Progenitor cell of endocrine pancreas (in vitro differentiated cells): ENCODE measurements at regions not wholly inside any gene's neighbourhood (a gene's known extent, or its start where the extent isn't known, plus 50 kb on each side); places are given as distances from the start of the nearest gene placed in this dataset.

Experiments used
- DNase-seq: peaks from one replicate; pipeline ENCODE4 v3.0.0; 2021; ENCODE audit warnings: low spot score; ENCODE audit not compliant: unreplicated experiment
- H3K27ac Mint-ChIP-seq: 2 replicates; pipeline ENCODE4 v1.8.0; 2021; ENCODE audit warnings: mild to moderate bottlenecking, moderate library complexity, mixed read lengths
- H3K27me3 Mint-ChIP-seq: 2 replicates; pipeline ENCODE4 v1.8.0; 2021; ENCODE audit warnings: mixed read lengths
- H3K36me3 Mint-ChIP-seq: 2 replicates; pipeline ENCODE4 v1.8.0; 2022; ENCODE audit warnings: mixed read lengths; ENCODE audit not compliant: insufficient read depth
- H3K4me1 Mint-ChIP-seq: 2 replicates; pipeline ENCODE4 v1.8.0; 2021; ENCODE audit warnings: low read depth, mixed read lengths
- H3K4me3 Mint-ChIP-seq: 2 replicates; pipeline ENCODE4 v1.8.0; 2021; ENCODE audit warnings: low read depth, mild to moderate bottlenecking, moderate library complexity, mixed read lengths
- H3K9me3 Mint-ChIP-seq: 2 replicates; pipeline ENCODE4 v1.8.0; 2021; ENCODE audit warnings: low read depth, mixed read lengths
- TF ChIP-seq, protein P1 (sequence below): fragments of 200-600 bp; sonication (generic); IDR thresholded peaks from one replicate; pipeline ENCODE4 v1.5.0; 2021; ENCODE audit warnings: antibody characterized with exemption, mild to moderate bottlenecking; ENCODE audit not compliant: unreplicated experiment

DNA sequence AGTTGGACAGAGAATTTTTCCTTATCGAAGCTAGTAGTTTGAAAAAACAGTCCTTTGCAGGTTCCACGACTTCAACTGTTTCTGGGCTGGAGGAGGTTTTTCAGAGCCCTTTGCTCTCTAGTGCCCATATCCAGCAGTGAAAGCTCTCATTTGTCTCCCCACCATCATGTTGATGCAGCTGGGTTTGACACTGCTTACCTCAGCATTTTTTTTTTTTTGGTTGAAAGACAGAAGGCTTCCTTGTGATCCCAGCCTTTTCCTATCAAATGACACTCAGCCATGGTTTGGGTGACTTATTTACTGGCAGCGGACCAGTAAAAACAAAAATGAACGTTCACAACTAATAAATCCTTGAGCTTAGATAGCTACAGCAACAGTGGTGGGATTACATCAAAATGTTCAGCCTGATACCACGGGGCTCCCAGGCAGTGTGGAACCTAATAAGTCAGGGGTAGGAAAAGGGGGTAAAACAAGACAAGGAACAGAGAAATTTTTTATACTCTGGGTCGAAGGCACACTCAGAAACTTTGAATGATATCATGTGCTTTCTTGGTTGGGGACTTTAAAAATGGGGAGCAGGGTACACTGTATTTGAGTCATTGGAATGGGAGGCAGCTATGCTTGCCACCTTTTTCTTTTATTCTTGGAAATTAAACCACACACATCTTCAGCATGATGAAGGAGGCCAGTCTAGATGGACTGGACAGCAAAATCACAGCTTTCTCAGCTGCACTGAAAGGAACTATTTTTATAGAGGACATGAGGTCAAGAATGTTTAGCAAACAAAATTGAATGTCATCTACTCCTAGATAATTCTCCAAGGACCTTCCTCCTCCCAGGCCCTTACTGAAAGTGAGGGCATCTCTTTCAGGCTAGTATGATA is 308.9 kb upstream of the MPDZ start:
- Mint-ChIP-seq H3K4me1 (no peaks in the 10 kb centered on the region), H3K27ac (no peak overlapping the region), H3K27me3 (no peaks in the 10 kb centered on the region), H3K4me3 (no peak overlapping the region), H3K9me3 (no peaks in the 10 kb centered on the region), H3K36me3 (no peaks in the 10 kb centered on the region)
- DNase-seq, result no peak
- TF ChIP-seq, protein P1, sequence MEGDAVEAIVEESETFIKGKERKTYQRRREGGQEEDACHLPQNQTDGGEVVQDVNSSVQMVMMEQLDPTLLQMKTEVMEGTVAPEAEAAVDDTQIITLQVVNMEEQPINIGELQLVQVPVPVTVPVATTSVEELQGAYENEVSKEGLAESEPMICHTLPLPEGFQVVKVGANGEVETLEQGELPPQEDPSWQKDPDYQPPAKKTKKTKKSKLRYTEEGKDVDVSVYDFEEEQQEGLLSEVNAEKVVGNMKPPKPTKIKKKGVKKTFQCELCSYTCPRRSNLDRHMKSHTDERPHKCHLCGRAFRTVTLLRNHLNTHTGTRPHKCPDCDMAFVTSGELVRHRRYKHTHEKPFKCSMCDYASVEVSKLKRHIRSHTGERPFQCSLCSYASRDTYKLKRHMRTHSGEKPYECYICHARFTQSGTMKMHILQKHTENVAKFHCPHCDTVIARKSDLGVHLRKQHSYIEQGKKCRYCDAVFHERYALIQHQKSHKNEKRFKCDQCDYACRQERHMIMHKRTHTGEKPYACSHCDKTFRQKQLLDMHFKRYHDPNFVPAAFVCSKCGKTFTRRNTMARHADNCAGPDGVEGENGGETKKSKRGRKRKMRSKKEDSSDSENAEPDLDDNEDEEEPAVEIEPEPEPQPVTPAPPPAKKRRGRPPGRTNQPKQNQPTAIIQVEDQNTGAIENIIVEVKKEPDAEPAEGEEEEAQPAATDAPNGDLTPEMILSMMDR, result no peak

DNA sequence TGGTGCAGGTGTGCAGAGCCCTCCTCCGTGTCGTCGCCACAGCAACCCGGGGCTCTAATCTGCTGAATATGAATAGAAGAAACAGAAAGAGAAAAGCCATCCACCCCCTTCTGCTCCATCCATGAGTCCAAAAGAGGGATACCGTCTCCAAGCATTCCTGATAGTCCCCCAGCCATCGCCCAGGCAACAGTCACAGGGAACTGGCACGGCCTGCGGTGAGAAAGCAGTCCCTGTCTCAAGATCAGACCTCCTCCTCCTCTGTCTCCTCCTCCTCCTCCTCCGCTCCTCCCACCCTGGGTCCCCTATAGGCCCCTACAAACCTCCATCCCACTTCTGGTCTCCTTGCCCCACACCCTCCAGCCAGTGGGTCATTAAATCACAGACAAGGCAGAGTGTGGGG is 308.1 kb upstream of the MPDZ start:
- no peak overlapping the region for H3K4me3 Mint-ChIP-seq
- DNase-seq, result no peak

DNA sequence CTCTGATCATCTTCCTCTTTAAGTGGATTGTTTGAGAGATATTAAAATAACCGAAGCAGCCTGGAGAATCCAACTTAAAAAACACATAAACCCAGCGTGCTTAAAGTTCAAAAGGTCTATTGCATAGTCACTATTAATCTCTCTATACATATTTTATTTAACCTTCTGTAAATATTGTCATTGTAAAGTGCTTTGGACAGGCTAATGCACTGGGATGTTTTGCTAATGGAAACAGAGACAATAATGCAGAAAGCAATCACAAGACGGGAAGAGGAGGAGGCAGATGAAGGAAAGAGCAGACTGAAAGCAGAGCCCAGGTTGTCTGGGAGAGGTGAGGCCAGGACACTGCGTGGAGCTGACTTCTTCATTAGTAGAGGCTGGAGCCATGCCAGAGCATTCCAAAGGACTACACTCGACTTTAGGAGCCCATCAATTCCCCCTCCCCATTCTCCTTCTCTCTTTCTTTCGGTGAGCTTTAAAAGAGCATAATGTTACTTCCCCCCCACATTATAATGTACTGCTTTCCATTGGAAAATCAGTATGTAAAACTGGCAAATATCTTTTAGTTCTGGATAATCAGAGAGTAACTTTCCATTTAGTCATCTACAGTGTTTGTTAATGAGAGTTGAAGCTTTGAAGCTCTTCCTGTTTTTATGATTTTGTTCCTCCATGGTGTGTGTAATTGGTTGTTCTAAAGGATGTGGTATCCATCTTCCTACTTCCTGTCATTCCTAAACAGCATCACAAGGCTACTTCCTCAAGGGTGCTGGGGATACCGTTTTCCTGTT is 307.3 kb upstream of the MPDZ start:
- H3K36me3 Mint-ChIP-seq, result no peaks in the 10 kb centered on the region
- no peak overlapping the region for H3K4me3 Mint-ChIP-seq
- TF ChIP-seq, protein P1, result no peak
- DNase-seq, result no peak
- H3K27me3 Mint-ChIP-seq, result no peaks in the 10 kb centered on the region
- H3K27ac Mint-ChIP-seq, result no peak overlapping the region
- H3K4me1 Mint-ChIP-seq, result no peaks in the 10 kb centered on the region
- H3K9me3 Mint-ChIP-seq, result no peaks in the 10 kb centered on the region

More for the DNA sequence above, 308.1 kb upstream of the MPDZ start:
- H3K27ac Mint-ChIP-seq, result no peak overlapping the region
- TF ChIP-seq, protein P1, result no peak
- no peaks in the 10 kb centered on the region for H3K27me3 Mint-ChIP-seq
- H3K36me3 Mint-ChIP-seq, result no peaks in the 10 kb centered on the region
- H3K4me1 Mint-ChIP-seq, result no peaks in the 10 kb centered on the region
- H3K9me3 Mint-ChIP-seq, result no peaks in the 10 kb centered on the region

- no peaks in the 10 kb centered on the region for H3K36me3 Mint-ChIP-seq
- no peaks in the 10 kb centered on the region for H3K9me3 Mint-ChIP-seq
- DNase-seq, result no peak
- H3K4me3 Mint-ChIP-seq, result no peak overlapping the region
- TF ChIP-seq, protein P1, result no peak
- no peak overlapping the region for H3K27ac Mint-ChIP-seq
- no peaks in the 10 kb centered on the region for H3K27me3 Mint-ChIP-seq
- peaks cover 2% of the 10 kb centered on the region for H3K4me1 Mint-ChIP-seq
These were observed 301.3 kb upstream of the MPDZ start for GRCh38 chr9:13580760-13581159.

- TF ChIP-seq, protein P1, result no peak
- no peak overlapping the region for H3K27ac Mint-ChIP-seq
- H3K4me3 Mint-ChIP-seq, result no peak overlapping the region
- H3K4me1 Mint-ChIP-seq, result peaks cover 2% of the 10 kb centered on the region
- no peaks in the 10 kb centered on the region for H3K36me3 Mint-ChIP-seq
- no peaks in the 10 kb centered on the region for H3K9me3 Mint-ChIP-seq
- no peaks in the 10 kb centered on the region for H3K27me3 Mint-ChIP-seq
- DNase-seq, result no peak
These were observed 300.6 kb upstream of the MPDZ start for GRCh38 chr9:13580131-13580530.
